Colonic mucosa (tissue), 4 donors: ENCODE measurements at regions not wholly inside any gene's neighbourhood (a gene's known extent, or its start where the extent isn't known, plus 50 kb on each side); places are given as distances from the start of the nearest gene placed in this dataset.
"Not testable (repeated sequence)": the region's sequence is repeated elsewhere in the genome, so short reads cannot be mapped to it uniquely, and the experiment has no call there.

Experiments
- DNase-seq: peaks from one replicate; pipeline ENCODE4 v3.0.0-alpha.2; 2020
- H3K27ac ChIP-seq: fragments of 200-600 bp; one replicate; pipeline ENCODE4 v1.8.0; 2021
- H3K27me3 ChIP-seq: fragments of 200-600 bp; one replicate; pipeline ENCODE4 v1.8.0; 2021
- H3K36me3 ChIP-seq: fragments of 200-600 bp; one replicate; pipeline ENCODE4 v1.8.0; 2021
- H3K4me1 ChIP-seq: fragments of 200-600 bp; one replicate; pipeline ENCODE4 v1.8.0; 2021; ENCODE audit warnings: mild to moderate bottlenecking
- H3K4me3 ChIP-seq: fragments of 200-600 bp; one replicate; pipeline ENCODE4 v1.8.0; 2021
- H3K9ac ChIP-seq, 2 donors: one replicate each; pipeline ENCODE4 v1.7.0; 2013; ENCODE audit warnings: control low read depth in 2 of 2, low read depth in 2 of 2, low read length in 2 of 2
- H3K9me3 ChIP-seq: fragments of 200-600 bp; one replicate; pipeline ENCODE4 v1.8.0; 2021
- CTCF ChIP-seq: fragments of 200-600 bp; IDR thresholded peaks from one replicate; pipeline ENCODE4 v1.8.0; 2022; ENCODE audit warnings: antibody characterized with exemption, mild to moderate bottlenecking
- intact Hi-C: fragments of 100-400 bp; cut with DNase I; formaldehyde crosslinking; loops from one replicate; pipeline ENCODE4 v1.14.1; 2022
- donor health status: healthy.
- donor health status: DM: no; HTN: no; CAD: no.
- donor health status: DM: no; HTN: no; CAD: no.

GRCh38 chr7:125197731-125198393 is 268.2 kb upstream of the POT1 start:
- no peak for TF ChIP-seq CTCF
- no peaks in the 10 kb centered on the region for H3K4me1 ChIP-seq
- no peaks in the 10 kb centered on the region for H3K9me3 ChIP-seq
- no peak overlapping the region for H3K4me3 ChIP-seq
- H3K36me3 ChIP-seq = no peaks in the 10 kb centered on the region
- DNase-seq = no peak
- no peak overlapping the region for H3K27ac ChIP-seq
- intact Hi-C loops = no loop called here
- H3K9ac ChIP-seq = no peak overlapping the region
- no peaks in the 10 kb centered on the region for H3K27me3 ChIP-seq

- no peaks in the 10 kb centered on the region for H3K27me3 ChIP-seq
- H3K4me1 ChIP-seq = no peaks in the 10 kb centered on the region
- intact Hi-C loops = no loop called here
- no peak for DNase-seq
- no peaks in the 10 kb centered on the region for H3K36me3 ChIP-seq
- H3K9me3 ChIP-seq = no peaks in the 10 kb centered on the region
- H3K27ac ChIP-seq = no peak overlapping the region
- TF ChIP-seq CTCF = no peak
- no peak overlapping the region for H3K4me3 ChIP-seq
- H3K9ac ChIP-seq = no peak overlapping the region
Measured at GRCh38 chr7:125195156-125195555, 265.5 kb upstream of the POT1 start.

DNA sequence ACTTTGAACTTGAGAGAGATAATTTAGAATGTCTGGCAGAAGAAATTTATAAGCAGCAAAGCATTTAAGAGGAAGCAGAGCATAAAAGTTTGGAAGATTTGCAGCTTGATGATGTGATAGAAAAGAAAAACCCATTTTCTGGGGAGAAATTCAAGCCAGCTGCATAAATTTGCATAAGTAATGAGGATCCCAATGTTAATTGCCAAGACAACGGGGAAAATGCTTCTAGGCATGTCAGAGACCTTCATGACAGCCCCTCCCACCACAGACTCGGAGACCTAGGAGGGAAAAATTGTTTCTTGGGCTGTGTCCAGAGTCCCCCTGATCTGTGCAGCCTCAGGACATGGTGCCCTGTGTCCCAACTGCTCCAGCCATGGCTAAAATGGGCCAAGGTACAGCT is 263.6 kb upstream of the POT1 start:
- intact Hi-C loops = no loop called here

GRCh38 chr7:125184801-125185200 is 255.2 kb upstream of the POT1 start:
- DNase-seq = no peak
- Histone ChIP-seq H3K9me3 (no peaks in the 10 kb centered on the region), H3K36me3 (no peaks in the 10 kb centered on the region), H3K9ac (no peak overlapping the region), H3K27me3 (no peaks in the 10 kb centered on the region), H3K4me3 (no peak overlapping the region), H3K27ac (no peak overlapping the region), H3K4me1 (no peaks in the 10 kb centered on the region)
- intact Hi-C loops = no loop called here
- TF ChIP-seq CTCF = no peak

More for the DNA sequence above, 263.6 kb upstream of the POT1 start:
- Histone ChIP-seq H3K36me3 (no peaks in the 10 kb centered on the region), H3K4me3 (no peak overlapping the region), H3K9me3 (no peaks in the 10 kb centered on the region), H3K9ac (no peak overlapping the region), H3K27ac (no peak overlapping the region), H3K27me3 (no peaks in the 10 kb centered on the region), H3K4me1 (no peaks in the 10 kb centered on the region)
- DNase-seq = no peak
- no peak for TF ChIP-seq CTCF

DNA sequence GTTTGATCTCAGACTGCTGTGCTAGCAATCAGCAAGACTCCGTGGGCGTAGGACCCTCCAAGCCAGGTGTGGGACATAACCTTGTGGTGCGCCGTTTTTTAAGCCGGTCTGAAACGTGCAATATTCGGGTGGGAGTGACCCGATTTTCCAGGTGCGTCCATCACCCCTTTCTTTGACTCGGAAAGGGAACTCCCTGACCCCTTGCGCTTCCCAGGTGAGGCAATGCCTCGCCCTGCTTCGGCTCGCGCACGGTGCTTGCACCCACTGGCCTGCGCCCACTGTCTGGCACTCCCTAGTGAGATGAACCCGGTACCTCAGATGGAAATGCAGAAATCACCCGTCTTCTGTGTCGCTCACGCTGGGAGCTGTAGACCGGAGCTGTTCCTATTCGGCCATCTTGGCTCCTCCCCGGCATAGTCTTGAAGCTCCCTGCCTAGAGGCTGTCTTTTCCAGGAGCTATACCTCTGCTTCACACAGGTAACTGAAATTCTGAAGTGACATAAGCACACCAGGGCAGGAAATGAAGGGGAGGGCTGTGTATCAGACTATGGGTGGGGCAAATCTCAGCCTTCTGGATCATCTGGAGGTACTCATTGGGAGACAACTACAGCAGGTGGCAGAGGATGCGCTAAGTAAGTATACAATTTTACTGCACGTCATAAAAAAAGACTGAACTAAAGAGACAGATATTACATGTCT is 252.1 kb upstream of the POT1 start:
- H3K9me3 ChIP-seq, intact Hi-C loops, H3K4me1 ChIP-seq, H3K36me3 ChIP-seq, DNase-seq, H3K27me3 ChIP-seq, H3K4me3 ChIP-seq, H3K9ac ChIP-seq, H3K27ac ChIP-seq: not testable (repeated sequence)

DNA sequence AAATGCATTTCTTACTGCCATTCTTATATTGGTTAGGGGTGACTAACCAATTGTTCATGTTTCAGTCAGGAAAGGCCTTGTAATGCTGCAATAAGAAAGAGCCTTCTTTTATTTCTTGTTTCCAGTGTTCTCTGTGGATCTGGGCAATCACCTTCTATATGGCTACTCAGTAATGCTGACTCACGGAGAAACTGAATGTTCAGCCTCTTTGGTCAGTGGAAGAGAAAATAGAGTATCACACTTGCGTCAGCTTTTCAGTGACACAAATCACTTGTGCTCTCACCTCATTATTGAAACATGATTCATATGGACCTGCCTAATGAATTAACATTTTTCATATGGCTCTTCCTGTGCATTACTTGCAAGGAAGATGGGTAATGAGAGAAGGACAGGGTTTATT is 243.9 kb upstream of the POT1 start:
- Histone ChIP-seq H3K4me1 (no peaks in the 10 kb centered on the region), H3K36me3 (no peaks in the 10 kb centered on the region), H3K9ac (no peak overlapping the region), H3K27me3 (no peaks in the 10 kb centered on the region), H3K27ac (no peak overlapping the region), H3K4me3 (no peak overlapping the region), H3K9me3 (no peaks in the 10 kb centered on the region)
- DNase-seq = no peak
- intact Hi-C loops = no loop called here
- TF ChIP-seq CTCF = no peak
